ENCODE measurements at regions not wholly inside any gene's neighbourhood (a gene's known extent, or its start where the extent isn't known, plus 50 kb on each side); places are given as distances from the start of the nearest gene placed in this dataset.

GRCh38 chr2:66673286-66673685 is 238.4 kb downstream of the MEIS1 start:
- no peak overlapping the region for H3K27ac Mint-ChIP-seq (ENCODE audit: unreplicated experiment)
- no peaks in the 10 kb centered on the region for H3K36me3 Mint-ChIP-seq (ENCODE audit: low read depth)
- H3K27me3 Mint-ChIP-seq (ENCODE audit: low read depth) = peaks cover 22% of the 10 kb centered on the region

GRCh38 chr2:66674087-66674486 is 239.2 kb downstream of the MEIS1 start:
- Mint-ChIP-seq H3K4me1 (ENCODE audit: low read depth) (no peaks in the 10 kb centered on the region), H3K36me3 (ENCODE audit: low read depth) (no peaks in the 10 kb centered on the region), H3K4me3 (ENCODE audit: unreplicated experiment) (no peak overlapping the region), H3K27ac (ENCODE audit: unreplicated experiment) (no peak overlapping the region), H3K9me3 (ENCODE audit: low read depth) (no peaks in the 10 kb centered on the region), H3K27me3 (ENCODE audit: low read depth) (peaks cover 21% of the 10 kb centered on the region)
- no peak for TF ChIP-seq CTCF (IDR thresholded peaks at IDR 0.05)
- no peak for DNase-seq (ENCODE audit: low spot score)

More at GRCh38 chr2:66673286-66673685, 238.4 kb downstream of the MEIS1 start:
- no peak for TF ChIP-seq CTCF (IDR thresholded peaks at IDR 0.05)
- Mint-ChIP-seq H3K4me3 (ENCODE audit: unreplicated experiment) (no peak overlapping the region), H3K9me3 (ENCODE audit: low read depth) (no peaks in the 10 kb centered on the region), H3K4me1 (ENCODE audit: low read depth) (no peaks in the 10 kb centered on the region)
- DNase-seq (ENCODE audit: low spot score) = no peak

- no peak for DNase-seq (ENCODE audit: low spot score)
- peaks cover 17% of the 10 kb centered on the region for H3K27me3 Mint-ChIP-seq (ENCODE audit: low read depth)
- no peak overlapping the region for H3K4me3 Mint-ChIP-seq (ENCODE audit: unreplicated experiment)
- H3K9me3 Mint-ChIP-seq (ENCODE audit: low read depth) = no peaks in the 10 kb centered on the region
- no peaks in the 10 kb centered on the region for H3K36me3 Mint-ChIP-seq (ENCODE audit: low read depth)
- H3K27ac Mint-ChIP-seq (ENCODE audit: unreplicated experiment) = no peak overlapping the region
- no peaks in the 10 kb centered on the region for H3K4me1 Mint-ChIP-seq (ENCODE audit: low read depth)
- TF ChIP-seq CTCF (IDR thresholded peaks at IDR 0.05) = no peak
These were observed 240.7 kb downstream of the MEIS1 start for GRCh38 chr2:66675591-66675990.

GRCh38 chr2:66679442-66679841 is 244.5 kb downstream of the MEIS1 start:
- Mint-ChIP-seq H3K9me3 (ENCODE audit: low read depth) (no peaks in the 10 kb centered on the region), H3K36me3 (ENCODE audit: low read depth) (no peaks in the 10 kb centered on the region), H3K4me3 (ENCODE audit: unreplicated experiment) (no peak overlapping the region), H3K4me1 (ENCODE audit: low read depth) (no peaks in the 10 kb centered on the region), H3K27me3 (ENCODE audit: low read depth) (peaks cover 12% of the 10 kb centered on the region), H3K27ac (ENCODE audit: unreplicated experiment) (no peak overlapping the region)
- TF ChIP-seq CTCF (IDR thresholded peaks at IDR 0.05) = no peak
- DNase-seq (ENCODE audit: low spot score) = no peak

- Mint-ChIP-seq H3K27ac (ENCODE audit: unreplicated experiment) (no peak overlapping the region), H3K27me3 (ENCODE audit: low read depth) (peaks cover 9% of the 10 kb centered on the region), H3K4me3 (ENCODE audit: unreplicated experiment) (no peak overlapping the region), H3K4me1 (ENCODE audit: low read depth) (no peaks in the 10 kb centered on the region), H3K9me3 (ENCODE audit: low read depth) (no peaks in the 10 kb centered on the region), H3K36me3 (ENCODE audit: low read depth) (no peaks in the 10 kb centered on the region)
- DNase-seq (ENCODE audit: low spot score) = no peak
- no peak for TF ChIP-seq CTCF (IDR thresholded peaks at IDR 0.05)
These were observed 247.6 kb downstream of the MEIS1 start for GRCh38 chr2:66682476-66682875.

Data from chondrocyte (in vitro differentiated cells).